Neural progenitor cell (in vitro differentiated cells): ENCODE measurements at regions not wholly inside any gene's neighbourhood (a gene's known extent, or its start where the extent isn't known, plus 50 kb on each side); places are given as distances from the start of the nearest gene placed in this dataset.

Source experiments
- DNase-seq: peaks from one replicate; pipeline ENCODE4 v3.0.0-alpha.2; 2016; ENCODE audit warnings: low spot score
- H2AFZ ChIP-seq: fragments of 200-600 bp; sonication (generic); replicated peaks from 2 replicates; pipeline ENCODE4 v1.6.1; 2016; ENCODE audit warnings: antibody characterized with exemption
- H3F3A ChIP-seq: fragments of 200-600 bp; sonication (generic); 2 replicates; pipeline ENCODE4 v1.6.1; 2016; ENCODE audit warnings: antibody characterized with exemption, low read depth
- H3K27ac ChIP-seq: fragments of 200-600 bp; sonication (generic); 2 replicates; pipeline ENCODE4 v1.5.1; 2016; ENCODE audit warnings: mild to moderate bottlenecking
- H3K27me3 ChIP-seq: fragments of 200-600 bp; sonication (generic); 2 replicates; pipeline ENCODE4 v1.6.1; 2016; ENCODE audit warnings: mild to moderate bottlenecking, moderate library complexity
- H3K36me3 ChIP-seq: fragments of 200-600 bp; sonication (generic); 2 replicates; pipeline ENCODE4 v1.5.1; 2016
- H3K4me1 ChIP-seq: fragments of 200-600 bp; sonication (generic); 2 replicates; pipeline ENCODE4 v1.6.1; 2016; ENCODE audit warnings: mixed run types
- H3K4me2 ChIP-seq: fragments of 200-600 bp; sonication (generic); 2 replicates; pipeline ENCODE4 v1.6.1; 2016
- H3K4me3 ChIP-seq: fragments of 200-600 bp; sonication (generic); 2 replicates; pipeline ENCODE4 v1.5.1; 2016
- H3K79me2 ChIP-seq: fragments of 200-600 bp; sonication (generic); 2 replicates; pipeline ENCODE4 v1.6.1; 2016; ENCODE audit warnings: low read depth
- H3K9ac ChIP-seq: fragments of 200-600 bp; sonication (generic); 2 replicates; pipeline ENCODE4 v1.6.1; 2016
- H3K9me3 ChIP-seq: fragments of 200-600 bp; sonication (generic); 2 replicates; pipeline ENCODE4 v1.5.1; 2016; ENCODE audit warnings: low read depth
- H4K20me1 ChIP-seq: fragments of 200-600 bp; sonication (generic); 2 replicates; pipeline ENCODE4 v1.6.1; 2016; ENCODE audit warnings: low read depth
- H3K27ac Mint-ChIP-seq: 3 replicates; pipeline ENCODE4 v1.8.0; 2021; ENCODE audit warnings: mixed read lengths
- H3K27me3 Mint-ChIP-seq: 2 replicates; pipeline ENCODE4 v1.8.0; 2022; ENCODE audit warnings: low read depth, mild to moderate bottlenecking, inconsistent platforms, moderate library complexity, mixed read lengths; ENCODE audit not compliant: insufficient read depth
- H3K36me3 Mint-ChIP-seq: 3 replicates; pipeline ENCODE4 v1.8.0; 2021; ENCODE audit warnings: mixed read lengths
- H3K4me1 Mint-ChIP-seq: 3 replicates; pipeline ENCODE4 v1.8.0; 2021; ENCODE audit warnings: mixed read lengths
- H3K4me3 Mint-ChIP-seq: 3 replicates; pipeline ENCODE4 v1.8.0; 2021; ENCODE audit warnings: mild to moderate bottlenecking, moderate library complexity, mixed read lengths
- H3K9me3 Mint-ChIP-seq: 3 replicates; pipeline ENCODE4 v1.8.0; 2020; ENCODE audit warnings: mixed read lengths
- EZH2 ChIP-seq: fragments of 200-600 bp; sonication (generic); IDR thresholded peaks from 2 replicates; pipeline ENCODE4 v1.6.1; 2017; ENCODE audit warnings: antibody characterized with exemption, mild to moderate bottlenecking, moderate library complexity
- EZH2phosphoT487 ChIP-seq: fragments of 200-600 bp; sonication (generic); IDR thresholded peaks from 2 replicates; pipeline ENCODE4 v1.6.1; 2017; ENCODE audit warnings: antibody characterized with exemption
- TF ChIP-seq, protein P1 (sequence below): fragments of 200-600 bp; sonication (generic); IDR thresholded peaks from 2 replicates; pipeline ENCODE4 v1.5.1; 2017; ENCODE audit warnings: antibody characterized with exemption, mild to moderate bottlenecking

DNA sequence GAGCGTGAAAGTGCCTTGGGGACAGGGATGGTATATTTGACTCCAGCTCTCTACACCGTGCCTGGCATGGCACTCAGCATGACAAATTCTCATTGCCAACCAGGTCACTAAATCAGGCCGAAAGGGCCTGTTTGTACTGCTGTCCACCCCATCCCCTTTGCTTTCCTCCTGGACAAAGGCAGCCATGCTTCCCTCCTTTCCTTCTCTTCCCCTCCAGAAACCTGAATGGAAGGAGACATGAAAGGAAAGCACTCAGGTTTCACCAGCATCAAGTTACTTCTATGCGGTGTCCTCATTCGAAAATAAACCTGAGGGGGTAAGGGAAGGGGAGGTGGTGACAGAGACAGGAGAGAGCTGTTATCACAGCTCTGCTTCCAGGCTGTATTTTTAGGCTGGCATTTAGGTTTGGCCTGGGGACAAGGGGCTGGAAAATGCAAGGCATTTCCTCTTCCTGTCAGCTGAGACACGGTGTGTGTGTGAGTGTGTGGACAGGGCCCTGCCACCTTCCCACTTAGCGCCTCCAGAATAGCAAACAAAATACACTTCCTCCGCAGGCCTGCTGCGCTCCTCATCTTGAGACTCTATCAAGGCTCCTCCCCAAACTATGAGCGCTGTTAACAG lies 79.9 kb upstream of the COL13A1 start:
- Mint-ChIP-seq H3K4me1 (no peaks in the 10 kb centered on the region), H3K9me3 (peaks cover 9% of the 10 kb centered on the region), H3K36me3 (no peaks in the 10 kb centered on the region), H3K4me3 (no peak overlapping the region), H3K27me3 (peaks cover 12% of the 10 kb centered on the region), H3K27ac (no peak overlapping the region)
- Histone ChIP-seq H3K9me3 (peaks cover 5% of the 10 kb centered on the region), H3K4me1 (peaks cover 8% of the 10 kb centered on the region), H3K4me2 (peak overlapping the region; percentile 25), H3K79me2 (no peaks in the 10 kb centered on the region), H3K36me3 (no peaks in the 10 kb centered on the region), H2AFZ (peak overlapping the region; percentile 79), H3F3A (peaks cover 8% of the 10 kb centered on the region), H4K20me1 (no peaks in the 10 kb centered on the region), H3K27me3 (no peaks in the 10 kb centered on the region), H3K4me3 (no peak overlapping the region), H3K9ac (no peak overlapping the region), H3K27ac (peak overlapping the region; percentile 62)
- DNase-seq = peak; percentile 39
- TF ChIP-seq EZH2 (no peak), EZH2phosphoT487 (no peak)
- TF ChIP-seq, protein P1, sequence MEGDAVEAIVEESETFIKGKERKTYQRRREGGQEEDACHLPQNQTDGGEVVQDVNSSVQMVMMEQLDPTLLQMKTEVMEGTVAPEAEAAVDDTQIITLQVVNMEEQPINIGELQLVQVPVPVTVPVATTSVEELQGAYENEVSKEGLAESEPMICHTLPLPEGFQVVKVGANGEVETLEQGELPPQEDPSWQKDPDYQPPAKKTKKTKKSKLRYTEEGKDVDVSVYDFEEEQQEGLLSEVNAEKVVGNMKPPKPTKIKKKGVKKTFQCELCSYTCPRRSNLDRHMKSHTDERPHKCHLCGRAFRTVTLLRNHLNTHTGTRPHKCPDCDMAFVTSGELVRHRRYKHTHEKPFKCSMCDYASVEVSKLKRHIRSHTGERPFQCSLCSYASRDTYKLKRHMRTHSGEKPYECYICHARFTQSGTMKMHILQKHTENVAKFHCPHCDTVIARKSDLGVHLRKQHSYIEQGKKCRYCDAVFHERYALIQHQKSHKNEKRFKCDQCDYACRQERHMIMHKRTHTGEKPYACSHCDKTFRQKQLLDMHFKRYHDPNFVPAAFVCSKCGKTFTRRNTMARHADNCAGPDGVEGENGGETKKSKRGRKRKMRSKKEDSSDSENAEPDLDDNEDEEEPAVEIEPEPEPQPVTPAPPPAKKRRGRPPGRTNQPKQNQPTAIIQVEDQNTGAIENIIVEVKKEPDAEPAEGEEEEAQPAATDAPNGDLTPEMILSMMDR = no peak

DNA sequence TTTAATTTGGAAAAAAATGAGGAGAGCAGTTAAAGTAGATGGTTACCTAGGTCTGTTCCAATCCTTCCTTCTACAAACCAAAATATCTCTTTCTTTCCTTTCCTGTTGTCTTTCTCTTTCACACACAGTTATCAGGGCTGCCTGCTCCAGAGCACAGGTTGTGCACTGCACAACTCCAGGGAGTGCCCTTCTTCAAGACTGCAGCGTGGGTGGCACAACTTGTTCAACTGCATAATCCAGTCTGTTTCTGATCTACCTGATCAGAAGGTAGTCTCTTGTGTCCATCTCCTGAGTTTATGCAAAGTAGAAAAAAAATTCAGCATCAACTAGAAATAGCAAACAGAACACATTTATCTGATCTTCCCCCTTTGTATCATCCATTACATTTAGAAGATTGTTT lies 78.1 kb upstream of the COL13A1 start:
- H3K4me3 Mint-ChIP-seq = no peak overlapping the region

DNA sequence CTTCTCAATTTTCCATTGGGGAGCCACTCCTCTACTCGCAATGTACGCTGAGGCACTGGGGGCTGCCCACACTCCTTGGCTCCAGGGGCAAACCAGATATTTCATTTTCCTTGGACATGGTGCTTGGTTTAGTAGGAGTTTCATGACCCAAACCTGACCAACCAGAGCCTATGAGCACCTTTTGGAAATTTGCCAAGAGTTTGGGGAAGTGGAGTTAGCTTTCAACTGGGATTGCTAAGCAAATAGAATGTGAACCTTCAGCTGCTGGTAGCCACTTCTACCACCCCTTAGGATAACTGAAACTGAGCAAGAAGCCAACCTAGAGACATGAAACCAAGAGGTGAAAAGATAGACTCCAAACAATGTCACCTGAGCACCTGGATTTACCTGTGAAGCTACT lies 74.9 kb upstream of the COL13A1 start:
- no peaks in the 10 kb centered on the region for H3K36me3 Mint-ChIP-seq
- H3K79me2 ChIP-seq = no peaks in the 10 kb centered on the region

More for the DNA sequence above, 78.1 kb upstream of the COL13A1 start:
- Mint-ChIP-seq H3K36me3 (no peaks in the 10 kb centered on the region), H3K27ac (no peak overlapping the region), H3K9me3 (peaks cover 9% of the 10 kb centered on the region), H3K27me3 (peaks cover 12% of the 10 kb centered on the region), H3K4me1 (peaks cover 8% of the 10 kb centered on the region)
- Histone ChIP-seq H3F3A (peaks cover 8% of the 10 kb centered on the region), H3K27ac (no peak overlapping the region), H4K20me1 (no peaks in the 10 kb centered on the region), H3K4me2 (no peak overlapping the region), H3K27me3 (no peaks in the 10 kb centered on the region), H3K9me3 (peaks cover 5% of the 10 kb centered on the region), H3K4me1 (peaks cover 8% of the 10 kb centered on the region), H3K4me3 (no peak overlapping the region), H3K79me2 (no peaks in the 10 kb centered on the region), H2AFZ (no peak overlapping the region), H3K36me3 (no peaks in the 10 kb centered on the region), H3K9ac (no peak overlapping the region)
- no peak for DNase-seq
- TF ChIP-seq EZH2 (no peak), EZH2phosphoT487 (no peak)
- TF ChIP-seq, protein P1 = no peak

More for the DNA sequence above, 74.9 kb upstream of the COL13A1 start:
- no peak overlapping the region for H3K9ac ChIP-seq
- DNase-seq = no peak
- H3F3A ChIP-seq = peaks cover 2% of the 10 kb centered on the region
- H3K27me3 ChIP-seq = no peaks in the 10 kb centered on the region
- no peaks in the 10 kb centered on the region for H3K9me3 ChIP-seq
- H3K4me2 ChIP-seq = no peak overlapping the region
- H3K4me1 Mint-ChIP-seq = peaks cover 15% of the 10 kb centered on the region
- H3K27ac Mint-ChIP-seq = no peak overlapping the region
- TF ChIP-seq EZH2 (no peak), EZH2phosphoT487 (no peak)
- TF ChIP-seq, protein P1 = no peak
- H3K4me1 ChIP-seq = peaks cover 7% of the 10 kb centered on the region
- H3K4me3 ChIP-seq = no peak overlapping the region
- no peak overlapping the region for H2AFZ ChIP-seq
- H3K27me3 Mint-ChIP-seq = peaks cover 12% of the 10 kb centered on the region
- H3K27ac ChIP-seq = no peak overlapping the region
- no peaks in the 10 kb centered on the region for H3K36me3 ChIP-seq
- no peak overlapping the region for H3K4me3 Mint-ChIP-seq
- H3K9me3 Mint-ChIP-seq = peaks cover 4% of the 10 kb centered on the region
- no peaks in the 10 kb centered on the region for H4K20me1 ChIP-seq
